Endothelial cell of umbilical vein (primary cell): ENCODE measurements at regions not wholly inside any gene's neighbourhood (a gene's known extent, or its start where the extent isn't known, plus 50 kb on each side); places are given as distances from the start of the nearest gene placed in this dataset.

ENCODE experiments used
- BruUV-seq: library from RNA; stranded (reverse); fragments of 400-500 nt; replicated peaks from 2 replicates; lab custom pipeline; 2021; lab: Mats Ljungman, UMichigan
- CTCF ChIA-PET: fragments of 300-600, 350-600 bp; sonication (Branson Sonifier 250); formaldehyde crosslinking; loops from one replicate; lab custom pipeline; 2021; ENCODE audit warnings: antibody characterized with exemption, inconsistent platforms; lab: Charles Lee
- POLR2A ChIA-PET: fragments of 300-600, 350-600 bp; sonication (Branson Sonifier 250); formaldehyde crosslinking; loops from one replicate; lab custom pipeline; 2021; ENCODE audit warnings: antibody characterized with exemption, inconsistent platforms; lab: Charles Lee
- DNase-seq: peaks from one replicate; pipeline ENCODE4 v3.0.0-alpha.2; 2011; ENCODE audit warnings: low read depth, low spot score
- FAIRE-seq: peaks from 2 replicates; lab custom pipeline; 2011; peaks lifted over from hg19 to GRCh38; lab: Jason Lieb, UNC
- H2AFZ ChIP-seq: 2 replicates; pipeline ENCODE4 v1.6.0; 2012; ENCODE audit warnings: low read depth, low read length, control low read depth, inconsistent platforms
- H3K27ac ChIP-seq: 2 replicates; pipeline ENCODE4 v1.5.1; 2011; ENCODE audit warnings: low read depth, mild to moderate bottlenecking, control low read depth, low read length, moderate library complexity; ENCODE audit not compliant: insufficient read depth
- H3K27me3 ChIP-seq, 2 experiments: 2 replicates each; pipeline versions ENCODE4 v1.6.0 to v1.6.1; 2011; ENCODE audit warnings: low read length in 2 of 2, mixed read lengths in 1 of 2; ENCODE audit not compliant: control insufficient read depth in 2 of 2, insufficient read depth in 2 of 2
- H3K36me3 ChIP-seq, 2 experiments: 2 replicates in 1 of 2; 3 replicates in 1 of 2; pipeline ENCODE4 v1.5.1; 2011; ENCODE audit warnings: low read length in 2 of 2, mild to moderate bottlenecking in 1 of 2, moderate library complexity in 1 of 2; ENCODE audit not compliant: control insufficient read depth in 2 of 2, insufficient read depth in 2 of 2; ENCODE audit errors: extremely low read depth in 1 of 2
- H3K4me1 ChIP-seq: 3 replicates; pipeline ENCODE4 v1.5.1; 2011; ENCODE audit warnings: mild to moderate bottlenecking, low read length; ENCODE audit not compliant: control insufficient read depth, insufficient read depth; ENCODE audit errors: extremely low read depth
- H3K4me2 ChIP-seq: 2 replicates; pipeline ENCODE4 v1.6.1; 2011; ENCODE audit warnings: low read length, control low read depth, mixed read lengths; ENCODE audit not compliant: insufficient read depth
- H3K4me3 ChIP-seq, 3 experiments: fragments of 200-600 bp in 1 of 3; sonication (generic), shearing (Covaris generic) in 1 of 3; replicated peaks in 1 of 3; 2 replicates each; pipeline ENCODE4 v1.5.1; 2011 to 2016; ENCODE audit warnings: control low read depth in 3 of 3, low read length in 3 of 3, mild to moderate bottlenecking in 2 of 3, inconsistent platforms in 1 of 3, low read depth in 1 of 3, moderate library complexity in 1 of 3; ENCODE audit not compliant: insufficient read depth in 1 of 3
- H3K79me2 ChIP-seq: 2 replicates; pipeline ENCODE4 v1.6.0; 2012; ENCODE audit warnings: low read length, inconsistent platforms; ENCODE audit not compliant: control insufficient read depth, insufficient read depth
- H3K9ac ChIP-seq: replicated peaks from 2 replicates; pipeline ENCODE3; 2011; ENCODE audit warnings: low read length, control low read depth; ENCODE audit not compliant: insufficient read depth; ENCODE audit errors: extremely low read depth
- H3K9me1 ChIP-seq: replicated peaks from 3 replicates; pipeline ENCODE4 v1.6.0; 2011; ENCODE audit warnings: mild to moderate bottlenecking, low read length; ENCODE audit not compliant: control insufficient read depth, insufficient read depth; ENCODE audit errors: extremely low read depth
- H3K9me3 ChIP-seq: replicated peaks from 2 replicates; pipeline ENCODE4 v1.5.1; 2012; ENCODE audit warnings: low read length, inconsistent platforms; ENCODE audit not compliant: control insufficient read depth, insufficient read depth
- H4K20me1 ChIP-seq: replicated peaks from 2 replicates; pipeline ENCODE3; 2011; ENCODE audit warnings: mild to moderate bottlenecking, low read length; ENCODE audit not compliant: control insufficient read depth, insufficient read depth; ENCODE audit errors: extremely low read depth
- EZH2 ChIP-seq: IDR thresholded peaks from 2 replicates; pipeline ENCODE4 v1.6.1; 2012; ENCODE audit warnings: borderline replicate concordance, low read depth, mild to moderate bottlenecking, moderate library complexity, low read length, inconsistent platforms; ENCODE audit not compliant: severe bottlenecking
- FOS ChIP-seq: IDR thresholded peaks from 2 replicates; pipeline ENCODE4 v1.6.1; 2011; ENCODE audit warnings: mild to moderate bottlenecking, low read length, moderate library complexity, borderline replicate concordance; ENCODE audit not compliant: insufficient read depth
- GATA2 ChIP-seq: IDR thresholded peaks from 2 replicates; pipeline ENCODE4 v1.7.0; 2011; ENCODE audit warnings: low read depth, mild to moderate bottlenecking, moderate library complexity, mixed read lengths, low read length; ENCODE audit not compliant: insufficient read length, insufficient read depth
- JUN ChIP-seq: IDR thresholded peaks from 2 replicates; pipeline ENCODE4 v1.6.1; 2011; ENCODE audit warnings: borderline replicate concordance, low read depth; ENCODE audit not compliant: insufficient read length, insufficient read depth
- MAX ChIP-seq: IDR thresholded peaks from 2 replicates; pipeline ENCODE4 v1.6.1; 2011; ENCODE audit not compliant: insufficient read depth, insufficient read length
- MYC ChIP-seq: IDR thresholded peaks from one replicate; pipeline ENCODE4 v1.6.1; 2011; ENCODE audit warnings: mild to moderate bottlenecking, low read depth, low read length
- POLR2A ChIP-seq: IDR thresholded peaks from 2 replicates; pipeline ENCODE4 v1.6.1; 2012; ENCODE audit warnings: low read depth, mild to moderate bottlenecking, control low read depth, low read length
- POLR2AphosphoS5 ChIP-seq: IDR thresholded peaks from 2 replicates; pipeline ENCODE4 v1.6.1; 2012; ENCODE audit warnings: low read depth, mild to moderate bottlenecking, control low read depth, low read length, moderate library complexity; ENCODE audit not compliant: insufficient read depth
- dilution Hi-C: fragments of 300-500 bp; cut with MboI; formaldehyde crosslinking; loops from one replicate; pipeline ENCODE4 v1.15.0; 2019; ENCODE audit warnings: low sequenced_read_pairs; ENCODE audit not compliant: extremely low pct_ligation_motif_present
- intact Hi-C: fragments of 100-400 bp; cut with micrococcal nuclease; formaldehyde crosslinking; loops from one replicate; pipeline ENCODE4 v1.10.0; 2022
- TF ChIP-seq, protein P1 (sequence below), 2 donors: IDR thresholded peaks; 1 replicate in 1 of 2; 2 replicates in 1 of 2; pipeline ENCODE4 v1.5.1; 2011; ENCODE audit warnings: low read length in 2 of 2, mild to moderate bottlenecking in 2 of 2, moderate library complexity in 2 of 2, control low read depth in 1 of 2, inconsistent platforms in 1 of 2, low read depth in 1 of 2; ENCODE audit not compliant: insufficient read depth in 1 of 2; ENCODE audit errors: extremely low read depth in 1 of 2

- H3K4me3 ChIP-seq: no peak overlapping the region
- H3K9me1 ChIP-seq: no peaks in the 10 kb centered on the region
- H4K20me1 ChIP-seq: no peaks in the 10 kb centered on the region
- no peaks in the 10 kb centered on the region for H3K9me3 ChIP-seq
- no peak for FAIRE-seq
- CTCF ChIA-PET: no interaction called here
- POLR2A ChIA-PET: no interaction called here
- no peaks in the 10 kb centered on the region for H3K79me2 ChIP-seq
- H3K4me2 ChIP-seq: no peak overlapping the region
- no peaks in the 10 kb centered on the region for H3K4me1 ChIP-seq
- intact Hi-C loops (no loop called here), dilution Hi-C loops (no loop called here)
- H3K9ac ChIP-seq: no peak overlapping the region
- TF ChIP-seq FOS (no peak), POLR2AphosphoS5 (no peak), MYC (no peak), GATA2 (no peak), EZH2 (no peak), POLR2A (no peak), JUN (no peak), MAX (no peak)
- TF ChIP-seq, protein P1, sequence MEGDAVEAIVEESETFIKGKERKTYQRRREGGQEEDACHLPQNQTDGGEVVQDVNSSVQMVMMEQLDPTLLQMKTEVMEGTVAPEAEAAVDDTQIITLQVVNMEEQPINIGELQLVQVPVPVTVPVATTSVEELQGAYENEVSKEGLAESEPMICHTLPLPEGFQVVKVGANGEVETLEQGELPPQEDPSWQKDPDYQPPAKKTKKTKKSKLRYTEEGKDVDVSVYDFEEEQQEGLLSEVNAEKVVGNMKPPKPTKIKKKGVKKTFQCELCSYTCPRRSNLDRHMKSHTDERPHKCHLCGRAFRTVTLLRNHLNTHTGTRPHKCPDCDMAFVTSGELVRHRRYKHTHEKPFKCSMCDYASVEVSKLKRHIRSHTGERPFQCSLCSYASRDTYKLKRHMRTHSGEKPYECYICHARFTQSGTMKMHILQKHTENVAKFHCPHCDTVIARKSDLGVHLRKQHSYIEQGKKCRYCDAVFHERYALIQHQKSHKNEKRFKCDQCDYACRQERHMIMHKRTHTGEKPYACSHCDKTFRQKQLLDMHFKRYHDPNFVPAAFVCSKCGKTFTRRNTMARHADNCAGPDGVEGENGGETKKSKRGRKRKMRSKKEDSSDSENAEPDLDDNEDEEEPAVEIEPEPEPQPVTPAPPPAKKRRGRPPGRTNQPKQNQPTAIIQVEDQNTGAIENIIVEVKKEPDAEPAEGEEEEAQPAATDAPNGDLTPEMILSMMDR (IDR thresholded peaks at IDR 0.05; ENCODE audit: extremely low read depth in 1 of 2, insufficient read depth in 1 of 2, low read depth in 1 of 2, low read length in 2 of 2): no peak
- no peak overlapping the region for H3K27ac ChIP-seq
- no peaks in the 10 kb centered on the region for H3K36me3 ChIP-seq
- BruUV-seq: no TSS peak
- no peak overlapping the region for H2AFZ ChIP-seq
- DNase-seq: no peak
- H3K27me3 ChIP-seq: no peaks in the 10 kb centered on the region
Observed at GRCh38 chr6:168909288-168909687, 344.4 kb downstream of the THBS2 start.
